ENCODE measurements at regions not wholly inside any gene's neighbourhood (a gene's known extent, or its start where the extent isn't known, plus 50 kb on each side); places are given as distances from the start of the nearest gene placed in this dataset.

GRCh38 chr9:134590240-134591081 is 51.1 kb upstream of the COL5A1 start:
- DNase-seq, result no peak

- DNase-seq, result no peak
These were observed 50.5 kb upstream of the COL5A1 start for GRCh38 chr9:134591082-134591571.

GRCh38 chr9:134591573-134591981 is 50.0 kb upstream of the COL5A1 start:
- DNase-seq, result no peak
